ENCODE measurements at regions not wholly inside any gene's neighbourhood (a gene's known extent, or its start where the extent isn't known, plus 50 kb on each side); places are given as distances from the start of the nearest gene placed in this dataset.

- TF ChIP-seq CTCF (IDR thresholded peaks at IDR 0.05) (no peak), POLR2A (IDR thresholded peaks at IDR 0.05) (no peak), EP300 (IDR thresholded peaks at IDR 0.05) (no peak)
Observed at GRCh38 chr10:15990535-15991129, 130.3 kb upstream of the MINDY3 start.

Measured in ovary (tissue), 3 donors.